ENCODE measurements at regions not wholly inside any gene's neighbourhood (a gene's known extent, or its start where the extent isn't known, plus 50 kb on each side); places are given as distances from the start of the nearest gene placed in this dataset.

DNA sequence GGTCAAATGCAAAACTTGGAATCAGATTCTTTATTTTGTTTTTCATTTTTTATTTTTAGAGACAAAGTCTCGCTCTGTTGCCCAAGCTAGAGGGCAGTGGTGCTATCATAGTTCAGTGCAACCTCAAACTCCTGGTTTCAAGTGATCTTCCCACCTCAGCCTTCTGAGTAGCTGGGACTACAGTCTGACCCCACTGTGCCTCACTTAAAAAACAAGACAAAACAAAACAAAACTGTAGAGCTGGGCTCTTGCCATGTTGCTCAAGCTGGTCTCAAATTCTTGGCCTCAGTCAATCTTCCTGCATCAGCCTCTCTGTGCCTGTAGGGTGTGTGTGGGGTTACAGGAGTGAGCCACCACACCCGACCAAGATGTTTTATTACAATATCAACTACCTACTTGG is 396.0 kb upstream of the USP24 start:
- Mint-ChIP-seq H3K4me3 (no peak overlapping the region), H3K4me1 (ENCODE audit: low read depth) (no peaks in the 10 kb centered on the region)

DNA sequence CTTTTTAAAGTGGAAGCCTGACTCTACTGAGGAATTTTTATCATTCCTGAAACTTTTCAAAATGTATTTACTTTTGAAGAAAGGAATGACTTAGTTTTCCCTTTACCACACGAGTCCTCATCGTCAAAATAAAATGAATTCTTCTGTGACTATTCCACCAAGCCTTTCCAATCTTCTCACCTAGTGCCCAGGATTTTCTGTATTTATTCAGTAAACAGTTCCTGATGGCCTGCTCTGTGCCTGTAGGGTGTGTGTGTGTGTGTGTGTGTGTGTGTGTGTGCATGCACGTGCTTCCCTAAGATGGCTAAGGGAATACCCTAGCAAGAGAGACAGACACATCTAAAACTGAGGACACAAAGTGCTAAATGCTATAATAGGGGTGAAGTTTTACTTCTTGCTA is 395.0 kb upstream of the USP24 start:
- DNase-seq, result no peak
- Mint-ChIP-seq H3K36me3 (no peaks in the 10 kb centered on the region), H3K4me1 (ENCODE audit: low read depth) (no peaks in the 10 kb centered on the region), H3K9me3 (peaks cover 4% of the 10 kb centered on the region), H3K27me3 (peaks cover 12% of the 10 kb centered on the region), H3K4me3 (no peak overlapping the region), H3K27ac (no peak overlapping the region)
- ChIA-PET CTCF (no interaction called here), POLR2A (no interaction called here)
- intact Hi-C loops (cut with micrococcal nuclease), result no loop called here

More for the DNA sequence above, 396.0 kb upstream of the USP24 start:
- CTCF ChIA-PET, result no interaction called here
- POLR2A ChIA-PET, result no interaction called here
- no peak overlapping the region for H3K27ac Mint-ChIP-seq
- no peak for DNase-seq
- no peaks in the 10 kb centered on the region for H3K36me3 Mint-ChIP-seq
- H3K27me3 Mint-ChIP-seq, result peaks cover 12% of the 10 kb centered on the region
- peaks cover 4% of the 10 kb centered on the region for H3K9me3 Mint-ChIP-seq
- intact Hi-C loops (cut with micrococcal nuclease), result no loop called here

DNA sequence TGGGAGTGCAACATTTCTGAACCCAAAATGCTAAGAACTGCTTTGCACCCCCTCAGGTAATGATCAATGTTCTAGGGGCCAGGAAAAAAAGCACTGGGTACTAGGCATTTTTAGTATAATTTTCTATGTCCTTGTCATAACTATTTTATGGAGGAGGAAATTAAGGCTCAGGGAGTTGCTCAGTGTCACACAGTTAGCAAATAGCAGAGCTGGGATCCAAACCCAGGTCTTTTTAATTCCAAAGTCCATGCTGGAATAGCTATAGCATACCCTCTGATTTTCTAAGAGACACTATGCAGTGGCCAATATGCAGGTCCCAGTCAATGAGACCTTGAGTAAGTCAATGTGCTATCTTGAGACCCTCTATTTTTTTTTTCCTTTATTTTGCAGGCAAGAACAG is 394.5 kb upstream of the USP24 start:
- ChIA-PET CTCF (no interaction called here), POLR2A (no interaction called here)
- DNase-seq, result no peak
- Mint-ChIP-seq H3K36me3 (no peaks in the 10 kb centered on the region), H3K4me1 (ENCODE audit: low read depth) (no peaks in the 10 kb centered on the region), H3K9me3 (peaks cover 4% of the 10 kb centered on the region), H3K4me3 (no peak overlapping the region), H3K27ac (no peak overlapping the region), H3K27me3 (peaks cover 12% of the 10 kb centered on the region)
- intact Hi-C loops (cut with micrococcal nuclease), result no loop called here

DNA sequence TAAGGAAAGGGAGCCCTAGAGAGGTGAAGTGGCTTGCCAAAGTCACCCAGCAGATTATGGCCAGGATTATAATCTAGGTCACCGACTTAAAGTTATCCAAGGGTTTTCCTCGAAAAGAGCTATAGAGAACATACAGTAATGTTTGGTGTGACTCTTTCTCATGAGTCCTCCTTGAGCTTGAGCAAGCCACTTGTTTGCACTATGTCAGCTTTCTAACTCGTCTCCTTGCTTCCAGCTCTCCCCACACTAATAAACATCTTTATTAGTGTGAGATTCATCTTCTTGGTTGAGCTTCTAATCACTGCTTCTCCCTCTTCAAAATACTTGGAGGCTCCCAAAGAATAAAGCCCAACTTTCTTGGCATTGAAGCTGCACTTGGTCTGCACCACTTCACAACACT is 390.0 kb upstream of the USP24 start:
- Mint-ChIP-seq H3K36me3 (no peaks in the 10 kb centered on the region), H3K9me3 (peaks cover 4% of the 10 kb centered on the region), H3K4me3 (no peak overlapping the region), H3K27me3 (peaks cover 4% of the 10 kb centered on the region), H3K4me1 (ENCODE audit: low read depth) (no peaks in the 10 kb centered on the region), H3K27ac (no peak overlapping the region)
- POLR2A ChIA-PET, result no interaction called here
- no peak for DNase-seq
- intact Hi-C loops (cut with micrococcal nuclease), result no loop called here
- CTCF ChIA-PET, result no interaction called here

DNA sequence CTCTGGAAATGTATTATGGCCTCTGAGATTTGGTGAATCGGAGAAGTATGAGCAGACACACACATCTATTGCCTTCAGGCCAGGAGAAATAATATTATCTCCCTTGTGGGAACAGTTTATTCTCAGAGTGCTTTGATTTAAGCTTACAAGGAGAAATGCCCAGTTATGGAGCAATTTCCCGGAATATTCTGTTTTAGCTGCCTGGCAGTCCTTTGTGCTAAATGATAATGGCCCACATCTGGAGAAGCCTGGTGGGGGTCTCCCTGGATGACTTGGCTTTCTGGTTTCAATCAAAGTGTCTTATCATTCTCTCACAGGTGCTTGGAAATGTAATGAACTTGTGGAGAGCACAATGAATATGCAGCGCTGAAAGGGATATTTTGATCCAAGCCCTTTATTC is 389.6 kb upstream of the USP24 start:
- CTCF ChIA-PET, result no interaction called here
- H3K9me3 Mint-ChIP-seq, result peaks cover 4% of the 10 kb centered on the region
- POLR2A ChIA-PET, result no interaction called here

DNA sequence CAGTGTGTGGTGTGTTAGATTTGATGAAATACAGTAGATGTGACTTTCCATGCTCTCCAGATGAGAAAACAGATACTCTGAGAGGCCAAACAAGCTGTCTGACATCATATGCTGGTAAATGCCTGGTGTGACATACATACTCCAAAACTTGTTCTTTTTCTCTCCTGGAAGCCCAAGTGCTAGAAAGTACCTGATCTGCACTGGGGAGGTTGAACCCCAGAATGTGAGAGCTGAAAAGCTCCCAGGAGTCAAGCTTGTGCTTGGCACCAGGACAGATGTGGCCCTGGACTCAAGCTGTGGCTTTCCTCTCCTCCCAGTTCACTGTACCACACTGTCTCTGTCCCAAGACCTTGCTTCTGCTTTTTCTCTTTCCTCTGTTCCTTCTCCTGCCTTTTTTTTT is 389.0 kb upstream of the USP24 start:
- H3K9me3 Mint-ChIP-seq, result peaks cover 4% of the 10 kb centered on the region
- POLR2A ChIA-PET, result no interaction called here
- no peak overlapping the region for H3K4me3 Mint-ChIP-seq
- peaks cover 4% of the 10 kb centered on the region for H3K27me3 Mint-ChIP-seq
- no peaks in the 10 kb centered on the region for H3K4me1 Mint-ChIP-seq (ENCODE audit: low read depth)
- CTCF ChIA-PET, result no interaction called here
- intact Hi-C loops (cut with micrococcal nuclease), result no loop called here
- H3K36me3 Mint-ChIP-seq, result no peaks in the 10 kb centered on the region
- DNase-seq, result no peak
- no peak overlapping the region for H3K27ac Mint-ChIP-seq

More for the DNA sequence above, 389.6 kb upstream of the USP24 start:
- intact Hi-C loops (cut with micrococcal nuclease), result no loop called here
- H3K4me3 Mint-ChIP-seq, result no peak overlapping the region
- H3K4me1 Mint-ChIP-seq (ENCODE audit: low read depth), result no peaks in the 10 kb centered on the region
- DNase-seq, result no peak
- no peak overlapping the region for H3K27ac Mint-ChIP-seq
- H3K27me3 Mint-ChIP-seq, result peaks cover 4% of the 10 kb centered on the region
- H3K36me3 Mint-ChIP-seq, result no peaks in the 10 kb centered on the region

DNA sequence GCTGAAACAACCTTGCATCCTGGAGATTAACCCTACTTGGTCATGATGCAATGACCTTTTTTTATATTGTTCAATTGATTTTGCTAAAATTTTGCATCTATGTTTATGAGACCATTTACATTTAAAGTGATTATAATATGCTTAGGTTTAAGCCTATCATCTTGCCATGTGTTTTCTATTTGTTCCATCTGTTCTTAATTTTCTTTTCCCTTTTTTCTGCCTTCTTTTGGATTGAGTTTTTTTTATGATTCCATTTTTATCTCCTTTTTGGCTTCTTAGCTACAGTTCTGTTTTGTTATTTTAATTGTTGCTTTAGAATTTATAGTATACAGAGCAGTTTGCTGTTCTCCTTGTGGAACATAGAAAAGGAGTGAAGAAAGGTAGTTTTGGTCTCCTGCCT is 385.1 kb upstream of the USP24 start:
- Mint-ChIP-seq H3K4me3 (no peak overlapping the region), H3K27ac (no peak overlapping the region), H3K27me3 (peaks cover 4% of the 10 kb centered on the region), H3K36me3 (no peaks in the 10 kb centered on the region), H3K4me1 (ENCODE audit: low read depth) (no peaks in the 10 kb centered on the region), H3K9me3 (peaks cover 5% of the 10 kb centered on the region)
- intact Hi-C loops (cut with micrococcal nuclease), result no loop called here
- CTCF ChIA-PET, result no interaction called here
- DNase-seq, result no peak
- POLR2A ChIA-PET, result no interaction called here

DNA sequence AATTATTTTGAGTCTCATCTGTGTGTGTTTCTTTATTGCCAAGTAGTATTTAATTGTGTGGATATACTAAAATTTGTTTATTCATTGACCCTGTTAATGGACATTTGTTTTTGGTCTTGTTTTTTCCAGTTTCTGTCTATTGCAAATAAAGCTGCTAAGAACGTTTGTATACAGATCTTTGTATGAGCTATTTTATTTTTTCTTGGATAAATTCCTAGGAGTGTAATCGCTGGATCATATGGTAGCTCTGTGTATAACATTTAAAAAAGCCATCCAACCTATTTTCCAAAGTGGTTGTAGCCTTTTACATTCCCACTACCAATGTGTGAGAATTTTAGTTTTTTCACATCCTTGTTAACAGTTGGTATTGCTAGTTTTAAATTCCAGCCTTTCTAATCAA is 382.7 kb upstream of the USP24 start:
- no peak overlapping the region for H3K27ac Mint-ChIP-seq
- H3K4me1 Mint-ChIP-seq (ENCODE audit: low read depth), result no peaks in the 10 kb centered on the region
- H3K36me3 Mint-ChIP-seq, result no peaks in the 10 kb centered on the region
- H3K9me3 Mint-ChIP-seq, result peaks cover 5% of the 10 kb centered on the region
- CTCF ChIA-PET, result no interaction called here
- POLR2A ChIA-PET, result no interaction called here
- H3K27me3 Mint-ChIP-seq, result peaks cover 1% of the 10 kb centered on the region
- DNase-seq, result no peak
- intact Hi-C loops (cut with micrococcal nuclease), result no loop called here
- no peak overlapping the region for H3K4me3 Mint-ChIP-seq

DNA sequence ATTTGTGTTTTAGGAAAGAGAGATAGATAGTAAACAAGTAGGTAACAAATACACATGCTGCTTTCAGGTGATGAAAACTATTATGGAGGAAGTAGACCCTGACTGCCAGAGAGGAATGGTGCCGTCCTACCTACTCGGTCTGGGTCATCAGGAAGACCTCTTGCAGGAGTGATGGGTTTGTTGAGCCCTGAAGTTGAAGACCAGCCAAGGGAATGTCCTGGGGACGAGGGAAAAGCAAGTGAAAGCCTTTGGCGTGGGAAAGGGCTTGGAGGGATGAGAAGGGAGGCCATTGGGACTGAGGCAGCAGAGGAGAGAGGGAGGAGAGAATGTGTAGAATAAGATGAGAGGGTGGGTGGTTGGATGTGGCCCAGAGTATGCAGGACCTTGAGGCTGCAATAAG is 379.5 kb upstream of the USP24 start:
- ChIA-PET POLR2A (no interaction called here), CTCF (no interaction called here)
- peaks cover 5% of the 10 kb centered on the region for H3K9me3 Mint-ChIP-seq
- H3K36me3 Mint-ChIP-seq, result no peaks in the 10 kb centered on the region
- intact Hi-C loops (cut with micrococcal nuclease), result no loop called here
- no peaks in the 10 kb centered on the region for H3K4me1 Mint-ChIP-seq (ENCODE audit: low read depth)
- H3K27me3 Mint-ChIP-seq, result peaks cover 1% of the 10 kb centered on the region
- DNase-seq, result no peak
- H3K4me3 Mint-ChIP-seq, result no peak overlapping the region
- H3K27ac Mint-ChIP-seq, result no peak overlapping the region

DNA sequence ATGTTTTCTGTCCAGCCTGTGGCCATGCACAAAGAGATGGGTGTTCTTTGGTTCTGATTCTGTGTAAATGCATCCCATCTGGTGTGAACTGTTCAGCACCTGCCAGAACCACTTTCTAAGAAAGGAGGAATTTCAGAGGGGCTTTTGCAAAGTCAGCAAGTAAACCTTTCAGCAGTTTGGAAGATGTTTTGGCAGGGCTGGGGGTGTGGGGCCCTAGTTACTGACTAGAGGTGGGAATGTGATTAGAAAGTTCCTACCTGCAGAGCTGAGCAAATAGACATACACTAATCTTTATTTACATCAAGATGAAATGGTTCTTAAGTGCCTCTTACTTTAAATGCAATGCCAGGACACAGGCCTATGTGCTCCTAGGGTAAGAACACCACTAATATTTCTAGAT is 378.1 kb upstream of the USP24 start:
- no peak overlapping the region for H3K4me3 Mint-ChIP-seq
- peaks cover 1% of the 10 kb centered on the region for H3K27me3 Mint-ChIP-seq
- no peak overlapping the region for H3K27ac Mint-ChIP-seq
- no peaks in the 10 kb centered on the region for H3K4me1 Mint-ChIP-seq (ENCODE audit: low read depth)
- ChIA-PET POLR2A (no interaction called here), CTCF (no interaction called here)
- peaks cover 5% of the 10 kb centered on the region for H3K9me3 Mint-ChIP-seq
- no peak for DNase-seq
- no peaks in the 10 kb centered on the region for H3K36me3 Mint-ChIP-seq
- intact Hi-C loops (cut with micrococcal nuclease), result no loop called here

DNA sequence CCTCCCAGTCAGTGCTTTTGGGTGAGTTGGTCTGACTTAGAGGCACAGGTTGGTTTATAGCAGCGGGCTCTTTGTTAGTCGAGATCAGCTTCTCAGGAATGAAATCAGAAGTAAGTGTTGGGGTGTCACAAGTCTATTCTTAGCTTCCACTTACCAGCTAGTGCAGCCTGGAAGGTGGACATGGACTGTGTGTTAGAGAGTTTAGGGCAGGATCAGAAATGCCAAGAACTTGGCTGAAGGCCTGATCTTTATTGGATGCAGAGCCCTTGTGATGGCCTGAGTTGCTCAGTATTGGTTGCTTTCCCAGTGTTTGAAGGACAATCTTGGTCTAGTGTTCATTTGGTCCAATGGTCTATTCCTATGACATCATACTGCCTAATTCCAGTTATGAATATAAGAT is 377.0 kb upstream of the USP24 start:
- intact Hi-C loops (cut with micrococcal nuclease), result no loop called here

DNA sequence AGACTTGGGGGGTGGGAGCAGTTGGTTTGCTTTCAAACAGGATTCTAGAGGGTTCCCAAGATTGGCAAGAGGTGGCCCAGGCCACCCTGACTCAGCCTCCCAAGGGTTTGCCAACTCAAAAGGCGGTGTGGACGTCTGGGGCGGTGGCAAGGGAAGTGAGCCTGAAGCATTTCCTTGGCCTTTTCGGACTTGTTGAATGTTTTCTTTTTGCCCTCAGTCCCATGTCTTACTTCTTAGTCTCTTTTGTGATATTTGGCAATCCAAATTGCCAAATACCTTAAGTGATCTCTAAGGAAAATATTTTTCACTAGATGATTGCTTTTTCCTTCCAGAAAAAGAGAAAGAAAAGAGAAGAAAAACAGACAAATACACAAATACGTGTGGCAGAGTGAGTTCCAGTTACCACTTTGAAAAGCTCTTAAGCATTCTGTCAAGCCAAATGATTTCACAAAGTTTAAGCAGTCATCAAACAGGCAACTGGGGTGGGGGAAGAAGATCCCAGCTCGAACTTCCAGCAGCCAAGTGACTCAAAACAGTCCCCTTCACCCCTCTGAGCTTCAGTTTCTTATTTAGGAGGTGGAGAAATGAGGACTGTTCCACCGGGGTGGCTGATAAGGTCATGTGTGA is 374.6 kb upstream of the USP24 start:
- CTCF ChIA-PET, result no interaction called here
- no peaks in the 10 kb centered on the region for H3K4me1 Mint-ChIP-seq (ENCODE audit: low read depth)
- intact Hi-C loops (cut with micrococcal nuclease), result no loop called here
- no peaks in the 10 kb centered on the region for H3K9me3 Mint-ChIP-seq
- no peak for DNase-seq
- peaks cover 1% of the 10 kb centered on the region for H3K27me3 Mint-ChIP-seq
- no peak overlapping the region for H3K27ac Mint-ChIP-seq
- POLR2A ChIA-PET, result no interaction called here
- no peak overlapping the region for H3K4me3 Mint-ChIP-seq
- H3K36me3 Mint-ChIP-seq, result no peaks in the 10 kb centered on the region

More for the DNA sequence above, 377.0 kb upstream of the USP24 start:
- no peak overlapping the region for H3K27ac Mint-ChIP-seq
- H3K9me3 Mint-ChIP-seq, result peaks cover 5% of the 10 kb centered on the region
- no peak for DNase-seq
- ChIA-PET CTCF (no interaction called here), POLR2A (no interaction called here)
- H3K4me3 Mint-ChIP-seq, result no peak overlapping the region
- no peaks in the 10 kb centered on the region for H3K4me1 Mint-ChIP-seq (ENCODE audit: low read depth)
- no peaks in the 10 kb centered on the region for H3K36me3 Mint-ChIP-seq
- peaks cover 1% of the 10 kb centered on the region for H3K27me3 Mint-ChIP-seq

DNA sequence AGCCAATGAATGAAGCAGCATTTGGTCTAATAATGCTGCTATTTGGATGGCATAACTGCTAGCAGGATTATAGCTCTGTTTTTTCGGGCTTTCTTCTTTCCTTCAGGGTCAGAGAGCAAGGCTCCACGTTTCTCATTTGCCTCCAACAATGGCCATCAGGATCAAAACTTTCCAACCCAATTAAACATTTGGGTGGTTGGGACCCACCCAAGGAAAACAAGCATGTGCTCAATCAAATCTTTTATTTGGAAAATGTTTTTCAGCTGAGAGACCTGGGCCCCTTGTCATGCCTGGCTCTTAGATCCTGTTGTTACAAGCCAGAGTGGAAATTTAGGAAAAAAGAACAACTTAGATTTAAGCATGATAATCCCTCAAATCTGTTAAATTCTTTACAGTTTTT is 373.1 kb upstream of the USP24 start:
- no peak for DNase-seq
- H3K4me1 Mint-ChIP-seq (ENCODE audit: low read depth), result no peaks in the 10 kb centered on the region
- H3K36me3 Mint-ChIP-seq, result no peaks in the 10 kb centered on the region
- ChIA-PET CTCF (no interaction called here), POLR2A (no interaction called here)
- peaks cover 1% of the 10 kb centered on the region for H3K27me3 Mint-ChIP-seq
- no peak overlapping the region for H3K27ac Mint-ChIP-seq
- H3K9me3 Mint-ChIP-seq, result no peaks in the 10 kb centered on the region
- intact Hi-C loops (cut with micrococcal nuclease), result no loop called here
- no peak overlapping the region for H3K4me3 Mint-ChIP-seq

DNA sequence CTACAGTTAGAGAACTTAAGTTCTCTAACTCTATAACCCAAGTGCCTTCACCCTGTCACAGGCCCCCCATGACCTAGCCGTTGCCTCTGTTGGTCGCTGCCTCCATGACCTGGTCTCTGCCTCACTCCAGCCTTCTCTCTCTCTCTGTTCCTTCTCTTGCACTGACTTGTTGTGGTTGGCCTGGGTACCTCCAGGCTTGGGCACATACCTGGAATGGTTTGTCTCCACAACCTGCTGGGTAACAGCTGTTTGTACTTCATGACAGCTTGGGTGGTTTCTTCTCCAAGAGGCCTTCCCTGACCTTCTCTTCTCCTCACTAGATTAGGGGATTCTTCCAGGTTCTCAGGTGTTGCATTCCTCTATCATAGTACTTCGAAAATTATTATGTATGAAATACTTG is 371.6 kb upstream of the USP24 start:
- intact Hi-C loops (cut with micrococcal nuclease), result no loop called here
- no peak overlapping the region for H3K4me3 Mint-ChIP-seq
- no peak for DNase-seq
- H3K27me3 Mint-ChIP-seq, result peaks cover 1% of the 10 kb centered on the region
- H3K9me3 Mint-ChIP-seq, result no peaks in the 10 kb centered on the region
- POLR2A ChIA-PET, result no interaction called here
- no peaks in the 10 kb centered on the region for H3K4me1 Mint-ChIP-seq (ENCODE audit: low read depth)
- CTCF ChIA-PET, result no interaction called here
- H3K27ac Mint-ChIP-seq, result no peak overlapping the region
- no peaks in the 10 kb centered on the region for H3K36me3 Mint-ChIP-seq

Measured in activated CD4-positive, alpha-beta memory T cell treated with anti-CD3 and anti-CD28 coated beads for 36 hours (primary cell).